Ishikawa (cell line): ENCODE measurements at regions not wholly inside any gene's neighbourhood (a gene's known extent, or its start where the extent isn't known, plus 50 kb on each side); places are given as distances from the start of the nearest gene placed in this dataset.

Experiments
- CEBPB ChIP-seq: IDR thresholded peaks from 2 replicates; pipeline ENCODE4 v1.6.1; 2012
- CREB1 ChIP-seq: IDR thresholded peaks from 2 replicates; pipeline ENCODE4 v1.6.1; 2012; ENCODE audit warnings: low read depth
- EP300 ChIP-seq: IDR thresholded peaks from 2 replicates; pipeline ENCODE4 v1.6.1; 2012; ENCODE audit warnings: borderline replicate concordance
- FOXM1 ChIP-seq: IDR thresholded peaks from 2 replicates; pipeline ENCODE4 v1.6.1; 2012; ENCODE audit warnings: low read depth, borderline replicate concordance
- REST ChIP-seq: IDR thresholded peaks from 2 replicates; pipeline ENCODE4 v1.6.1; 2012; ENCODE audit warnings: low read depth, mild to moderate bottlenecking
- TAF1 ChIP-seq: IDR thresholded peaks from 2 replicates; pipeline ENCODE4 v1.6.1; 2012; ENCODE audit warnings: low read depth, mild to moderate bottlenecking
- TCF12 ChIP-seq: IDR thresholded peaks from 2 replicates; pipeline ENCODE4 v1.6.1; 2012; ENCODE audit warnings: low read depth
- TEAD4 ChIP-seq: IDR thresholded peaks from 2 replicates; pipeline ENCODE4 v1.6.1; 2012

- no peak for TF ChIP-seq CEBPB
- no peak for TF ChIP-seq EP300
- TF ChIP-seq TAF1, result no peak
- no peak for TF ChIP-seq TEAD4
- no peak for TF ChIP-seq REST
- TF ChIP-seq CREB1, result no peak
- TF ChIP-seq TCF12, result no peak
- TF ChIP-seq FOXM1, result no peak
Measured at GRCh38 chr5:143635888-143636287, 176.1 kb upstream of the HMHB1 start.
